SU-DHL-6 (cell line): ENCODE measurements at regions not wholly inside any gene's neighbourhood (a gene's known extent, or its start where the extent isn't known, plus 50 kb on each side); places are given as distances from the start of the nearest gene placed in this dataset.

Experiments used
- CTCF ChIP-seq: fragments of 200-600 bp; sonication (generic); IDR thresholded peaks from one replicate; pipeline ENCODE4 v1.5.1; 2017; ENCODE audit warnings: antibody characterized with exemption, mild to moderate bottlenecking, low read length, moderate library complexity; ENCODE audit not compliant: insufficient read depth, poor library complexity, severe bottlenecking
- EZH2phosphoT487 ChIP-seq: fragments of 200-600 bp; sonication (generic), shearing (Covaris generic); conservative IDR thresholded peaks from 2 replicates; pipeline ENCODE4 v1.6.1; 2018; ENCODE audit warnings: mild to moderate bottlenecking, antibody characterized with exemption, low read length, moderate library complexity, mixed read lengths

- TF ChIP-seq CTCF = no peak
- TF ChIP-seq EZH2phosphoT487 = no peak
These were observed 440.0 kb downstream of the RFC3 start for GRCh38 chr13:34257966-34258365.
